GM10266 (cell line): ENCODE measurements at regions not wholly inside any gene's neighbourhood (a gene's known extent, or its start where the extent isn't known, plus 50 kb on each side); places are given as distances from the start of the nearest gene placed in this dataset.

Experiments
- DNase-seq: peaks from one replicate; pipeline ENCODE4 v3.0.0; 2012; ENCODE audit errors: extremely low spot score
- TF ChIP-seq, protein P1 (sequence below): IDR thresholded peaks from 2 replicates; pipeline ENCODE4 v1.5.1; 2012; ENCODE audit warnings: mild to moderate bottlenecking, low read depth; ENCODE audit not compliant: control insufficient read depth, insufficient read depth; ENCODE audit errors: missing control alignments

DNA sequence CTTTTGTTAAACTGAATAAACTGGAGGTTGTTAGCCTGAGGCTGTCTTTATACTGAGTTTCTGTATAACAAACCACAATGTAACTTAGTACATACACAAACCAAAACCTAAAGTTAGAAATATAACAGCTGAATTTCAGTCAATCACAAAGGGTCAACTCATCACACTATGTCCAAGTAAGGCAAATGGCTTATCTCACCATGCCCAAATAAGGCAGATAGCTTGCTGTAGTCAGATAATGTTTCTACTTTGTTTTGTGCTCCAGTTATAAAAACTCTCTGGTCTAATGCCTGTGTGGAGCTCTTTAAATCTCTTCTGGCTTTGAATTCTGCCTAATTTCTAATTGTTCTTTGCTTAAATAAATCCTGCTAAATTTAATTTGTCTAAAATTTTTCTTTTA, 1323.4 kb upstream of the ATXN8OS start:
- no peak for DNase-seq
- TF ChIP-seq, protein P1, sequence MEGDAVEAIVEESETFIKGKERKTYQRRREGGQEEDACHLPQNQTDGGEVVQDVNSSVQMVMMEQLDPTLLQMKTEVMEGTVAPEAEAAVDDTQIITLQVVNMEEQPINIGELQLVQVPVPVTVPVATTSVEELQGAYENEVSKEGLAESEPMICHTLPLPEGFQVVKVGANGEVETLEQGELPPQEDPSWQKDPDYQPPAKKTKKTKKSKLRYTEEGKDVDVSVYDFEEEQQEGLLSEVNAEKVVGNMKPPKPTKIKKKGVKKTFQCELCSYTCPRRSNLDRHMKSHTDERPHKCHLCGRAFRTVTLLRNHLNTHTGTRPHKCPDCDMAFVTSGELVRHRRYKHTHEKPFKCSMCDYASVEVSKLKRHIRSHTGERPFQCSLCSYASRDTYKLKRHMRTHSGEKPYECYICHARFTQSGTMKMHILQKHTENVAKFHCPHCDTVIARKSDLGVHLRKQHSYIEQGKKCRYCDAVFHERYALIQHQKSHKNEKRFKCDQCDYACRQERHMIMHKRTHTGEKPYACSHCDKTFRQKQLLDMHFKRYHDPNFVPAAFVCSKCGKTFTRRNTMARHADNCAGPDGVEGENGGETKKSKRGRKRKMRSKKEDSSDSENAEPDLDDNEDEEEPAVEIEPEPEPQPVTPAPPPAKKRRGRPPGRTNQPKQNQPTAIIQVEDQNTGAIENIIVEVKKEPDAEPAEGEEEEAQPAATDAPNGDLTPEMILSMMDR = no peak

DNA sequence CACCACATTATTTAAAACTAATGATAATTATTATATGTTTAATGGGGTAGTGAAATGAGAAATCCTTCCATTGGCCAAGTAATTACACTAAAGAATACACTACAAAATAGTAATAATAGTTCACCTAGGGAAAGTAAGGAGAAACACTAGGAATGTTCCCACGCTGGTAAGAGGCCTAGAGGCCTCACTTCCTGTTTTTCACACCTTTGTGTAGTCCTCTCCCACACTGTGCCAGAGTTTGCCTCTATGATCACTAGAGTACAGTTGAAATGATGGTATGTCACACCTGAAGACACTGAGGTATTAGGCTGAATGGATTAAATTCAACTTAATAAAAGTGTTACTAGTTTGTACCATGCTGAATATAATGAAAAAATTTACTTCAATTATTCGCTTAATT, 1348.0 kb upstream of the ATXN8OS start:
- no peak for DNase-seq
- TF ChIP-seq, protein P1 = no peak

DNA sequence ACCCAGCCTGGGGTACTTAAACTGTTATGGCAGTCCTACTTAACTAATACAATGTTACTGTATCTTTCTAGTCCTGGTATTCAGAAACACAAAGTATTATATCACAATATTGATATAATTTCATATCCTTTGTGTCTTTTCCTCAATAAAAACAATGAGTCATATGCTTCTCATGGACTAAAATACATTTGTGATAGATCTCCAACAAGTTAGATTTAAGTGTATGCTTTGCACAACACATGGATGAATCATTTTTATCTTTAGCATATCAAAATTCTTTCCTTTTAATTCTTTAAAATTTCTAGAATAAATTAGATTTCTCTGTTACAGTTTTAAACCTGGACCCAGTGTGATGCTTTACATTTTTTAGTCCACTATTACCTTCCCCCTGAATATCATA, 1357.8 kb upstream of the ATXN8OS start:
- no peak for DNase-seq
- TF ChIP-seq, protein P1 = no peak

DNA sequence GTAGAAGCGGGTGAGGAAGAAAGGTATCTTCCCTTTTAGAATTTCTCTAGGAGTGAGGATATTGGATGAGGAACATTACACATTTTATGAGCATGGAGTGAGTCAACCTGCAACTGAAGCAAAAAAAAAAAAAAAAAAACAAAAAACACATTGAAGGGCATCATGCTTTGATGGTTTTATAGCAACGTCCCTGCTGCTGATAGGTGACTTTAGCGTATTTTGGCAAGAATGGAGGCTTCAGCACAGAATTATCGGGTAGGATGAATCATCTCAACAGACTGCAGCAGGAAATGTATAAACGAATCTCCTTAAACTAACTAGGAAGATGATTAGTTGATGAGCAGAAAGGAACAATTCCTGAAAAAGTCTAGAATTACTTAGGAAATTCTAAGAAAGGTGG, 1359.6 kb upstream of the ATXN8OS start:
- no peak for DNase-seq
- TF ChIP-seq, protein P1 = no peak

DNA sequence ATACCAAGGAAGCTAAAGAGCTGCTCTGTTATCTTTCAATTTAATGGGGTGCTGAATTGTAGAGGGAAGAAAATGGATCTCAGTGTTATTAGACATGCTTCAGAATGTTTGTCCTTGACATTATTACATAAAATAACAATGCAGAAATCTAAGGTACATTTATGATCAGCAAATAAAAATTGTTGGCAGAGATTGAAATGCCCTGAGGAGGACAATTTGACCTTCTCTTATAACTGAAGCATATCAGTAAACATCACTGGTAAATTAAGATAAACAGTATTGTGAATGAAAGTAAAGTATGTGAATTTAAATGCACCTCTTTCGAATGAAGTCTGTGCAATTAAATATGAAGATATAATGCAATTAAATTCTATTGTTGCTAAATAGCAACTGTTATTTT, 1362.1 kb upstream of the ATXN8OS start:
- TF ChIP-seq, protein P1 = no peak
- no peak for DNase-seq

DNA sequence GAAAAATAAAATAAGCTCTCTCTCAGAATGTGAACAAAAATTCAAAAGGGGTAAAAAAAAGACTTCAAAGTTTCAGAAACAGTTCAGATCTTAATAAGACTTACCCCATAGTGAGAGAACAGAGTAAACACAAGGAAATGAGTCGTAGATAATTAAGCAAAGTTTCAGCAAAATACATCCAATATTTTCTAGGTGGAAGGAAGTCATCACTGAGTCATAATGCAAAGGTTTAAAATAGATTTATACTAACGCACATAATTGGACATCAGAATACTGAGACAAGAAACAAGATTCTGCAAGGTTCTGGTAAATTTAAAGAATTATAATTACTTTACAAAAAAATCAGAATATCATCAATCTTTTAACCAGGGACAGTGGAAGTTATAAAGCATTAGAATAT, 1370.7 kb upstream of the ATXN8OS start:
- TF ChIP-seq, protein P1 = no peak
- DNase-seq = no peak

DNA sequence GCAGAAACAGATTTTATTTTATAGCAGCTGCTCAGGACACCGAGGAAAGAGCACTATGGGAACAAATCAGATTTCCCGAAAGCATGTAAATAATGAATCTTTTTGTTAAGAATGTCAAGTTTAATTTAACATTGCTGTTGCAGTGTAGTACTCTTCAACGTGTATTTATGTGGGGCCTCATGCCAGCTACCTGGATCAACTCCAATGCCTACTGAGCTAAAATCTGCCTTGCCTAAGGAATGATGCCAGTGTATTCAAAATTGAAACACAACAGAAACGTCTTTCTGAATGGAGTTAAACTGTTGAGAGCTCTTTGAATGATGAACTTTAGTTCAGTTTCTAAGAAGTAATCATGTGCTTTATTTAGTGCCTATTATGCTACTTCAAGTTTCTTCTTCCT, 1379.8 kb upstream of the ATXN8OS start:
- TF ChIP-seq, protein P1 = no peak
- no peak for DNase-seq
